GM12878 (cell line): ENCODE measurements at regions not wholly inside any gene's neighbourhood (a gene's known extent, or its start where the extent isn't known, plus 50 kb on each side); places are given as distances from the start of the nearest gene placed in this dataset.

Experiments
- ATAC-seq: fragments of 200-7000 bp; cut with Tn5 transposase; 3 replicates; pipeline ENCODE4 v1.9.1; 2020; ENCODE audit warnings: mild to moderate bottlenecking, moderate library complexity
- BruUV-seq: library from RNA; stranded (reverse); fragments of 400-500 nt; replicated peaks from 2 replicates; lab custom pipeline; 2021; lab: Mats Ljungman, UMichigan
- CTCF ChIA-PET: fragments of 300-600 bp; sonication (Branson Sonifier 250); formaldehyde crosslinking; extraction: SDS; loops from one replicate; lab custom pipeline; 2021; ENCODE audit warnings: inconsistent platforms; lab: Yijun Ruan, JAX
- POLR2A ChIA-PET: fragments of 350-600 bp; formaldehyde crosslinking; extraction: SDS; loops from one replicate; lab custom pipeline; 2021; ENCODE audit warnings: inconsistent platforms; lab: Charles Lee
- RAD21 ChIA-PET: fragments of 300-600 bp; sonication (Branson Sonifier 250); formaldehyde crosslinking; loops from one replicate; lab custom pipeline; 2023; ENCODE audit warnings: antibody characterized with exemption; ENCODE audit not compliant: unreplicated experiment; lab: Charles Lee
- SMC1A ChIA-PET: fragments of 300-600 bp; sonication (Branson Sonifier 250); formaldehyde crosslinking; loops from one replicate; lab custom pipeline; 2023; ENCODE audit not compliant: unreplicated experiment, uncharacterized antibody; lab: Charles Lee
- DNase-seq: peaks from one replicate; pipeline ENCODE4 v3.0.0-alpha.2; 2011; ENCODE audit warnings: low read depth, low spot score
- FAIRE-seq: peaks from 3 replicates; lab custom pipeline; 2011; peaks lifted over from hg19 to GRCh38; lab: Jason Lieb, UNC
- H2AFZ ChIP-seq: 2 replicates; pipeline ENCODE4 v1.6.0; 2011; ENCODE audit warnings: low read depth, low read length, control low read depth; ENCODE audit not compliant: control insufficient read depth
- H3K27ac ChIP-seq: 2 replicates; pipeline ENCODE4 v1.5.1; 2011; ENCODE audit warnings: control low read depth; ENCODE audit not compliant: control insufficient read depth, insufficient read depth
- H3K27me3 ChIP-seq, 2 experiments: replicated peaks in 1 of 2; 2 replicates each; pipeline versions ENCODE4 v1.6.0 to v1.6.1; 2011; ENCODE audit warnings: low read length in 1 of 2; ENCODE audit not compliant: control insufficient read depth in 2 of 2, insufficient read depth in 2 of 2
- H3K36me3 ChIP-seq, 2 experiments: 2 replicates each; pipeline ENCODE4 v1.5.1; 2011; ENCODE audit warnings: low read length in 1 of 2; ENCODE audit not compliant: control insufficient read depth in 2 of 2, insufficient read depth in 2 of 2
- H3K4me1 ChIP-seq: 2 replicates; pipeline ENCODE4 v1.6.1; 2011; ENCODE audit warnings: mild to moderate bottlenecking, low read length, moderate library complexity, mixed read lengths; ENCODE audit not compliant: control insufficient read depth, insufficient read depth
- H3K4me2 ChIP-seq: 2 replicates; pipeline ENCODE4 v1.6.0; 2011; ENCODE audit warnings: control low read depth; ENCODE audit not compliant: control insufficient read depth, insufficient read depth
- H3K4me3 ChIP-seq: fragments of 200-600 bp; sonication (generic); 2 replicates; pipeline ENCODE4 v1.5.1; 2016
- H3K79me2 ChIP-seq: 2 replicates; pipeline ENCODE4 v1.6.0; 2011; ENCODE audit warnings: low read length; ENCODE audit not compliant: control insufficient read depth, insufficient read depth
- H3K9ac ChIP-seq: 2 replicates; pipeline ENCODE4 v1.8.0; 2011; ENCODE audit warnings: low read length, control low read depth, mixed read lengths; ENCODE audit not compliant: control insufficient read depth, insufficient read depth
- H3K9me3 ChIP-seq: replicated peaks from 3 replicates; pipeline ENCODE4 v1.5.1; 2011; ENCODE audit warnings: mild to moderate bottlenecking, low read length; ENCODE audit not compliant: control insufficient read depth, insufficient read depth
- H4K20me1 ChIP-seq: 2 replicates; pipeline ENCODE4 v1.6.0; 2011; ENCODE audit not compliant: control insufficient read depth, insufficient read depth
- GABPA ChIP-seq: IDR thresholded peaks from 2 replicates; pipeline ENCODE4 v1.6.1; 2014; ENCODE audit warnings: antibody characterized with exemption, low read depth, mild to moderate bottlenecking, inconsistent platforms
- HSF1 ChIP-seq: fragments of 150-350 bp; IDR thresholded peaks from 2 replicates; pipeline ENCODE4 v1.6.1; 2014; ENCODE audit warnings: mild to moderate bottlenecking, low read depth, low read length
- IRF4 ChIP-seq: IDR thresholded peaks from 2 replicates; pipeline ENCODE4 v1.6.1; 2011; ENCODE audit warnings: low read depth, low read length
- MTA2 ChIP-seq: fragments of 450-650 bp; IDR thresholded peaks from 2 replicates; pipeline ENCODE4 v1.6.1; 2016; ENCODE audit warnings: low read depth, mild to moderate bottlenecking, moderate library complexity
- NFIC ChIP-seq: IDR thresholded peaks from 2 replicates; pipeline ENCODE4 v1.6.1; 2012; ENCODE audit warnings: low read depth, mild to moderate bottlenecking, inconsistent platforms, low read length, moderate library complexity
- NR2F1 ChIP-seq: fragments of 450-650 bp; conservative IDR thresholded peaks from 2 replicates; pipeline ENCODE4 v1.6.1; 2017; ENCODE audit warnings: mild to moderate bottlenecking
- PAX5 ChIP-seq: IDR thresholded peaks from 2 replicates; pipeline ENCODE4 v1.6.1; 2011; ENCODE audit warnings: low read depth, low read length, borderline replicate concordance
- SP1 ChIP-seq: IDR thresholded peaks from one replicate; pipeline ENCODE4 v1.6.1; 2011; ENCODE audit warnings: low read depth, low read length
- SUPT20H ChIP-seq: IDR thresholded peaks from 2 replicates; pipeline ENCODE4 v1.6.1; 2011; ENCODE audit warnings: low read depth, mild to moderate bottlenecking, low read length, moderate library complexity, borderline replicate concordance; ENCODE audit not compliant: control insufficient read depth
- TARDBP ChIP-seq: IDR thresholded peaks from 2 replicates; pipeline ENCODE4 v1.6.1; 2016; ENCODE audit warnings: borderline replicate concordance
- TCF12 ChIP-seq: IDR thresholded peaks from 2 replicates; pipeline ENCODE4 v1.6.1; 2011; ENCODE audit warnings: low read depth, mild to moderate bottlenecking, low read length
- ZNF24 ChIP-seq: fragments of 450-650 bp; IDR thresholded peaks from 2 replicates; pipeline ENCODE4 v1.6.1; 2017; ENCODE audit warnings: antibody characterized with exemption, mild to moderate bottlenecking
- WGBS: methylation state at CpG from one replicate; pipeline ENCODE4 v1.1.6; 2016; ENCODE audit warnings: low lambda C conversion rate; ENCODE audit not compliant: insufficient replicate concordance, insufficient coverage; ENCODE audit errors: missing lambda C conversion rate; 5-methylcytosine and 5-hydroxymethylcytosine counted together
- in situ Hi-C: fragments of 300-500 bp; cut with MboI; formaldehyde crosslinking; loops from 9 replicates; pipeline ENCODE4 v1.14.3; 2018; ENCODE audit warnings: mixed read lengths
- intact Hi-C: fragments of 100-400 bp; cut with micrococcal nuclease; formaldehyde crosslinking; loops from one replicate; pipeline ENCODE4 v1.14.2; 2022; ENCODE audit not compliant: unreplicated experiment

GRCh38 chr13:90116121-90116520 lies 1231.4 kb upstream of the MIR17HG start:
- Histone ChIP-seq H3K36me3 (no peaks in the 10 kb centered on the region), H3K4me3 (no peak overlapping the region), H3K27me3 (no peaks in the 10 kb centered on the region), H3K4me1 (no peaks in the 10 kb centered on the region), H3K4me2 (no peak overlapping the region), H2AFZ (no peak overlapping the region), H3K27ac (no peak overlapping the region), H3K9me3 (no peaks in the 10 kb centered on the region), H3K9ac (no peak overlapping the region), H4K20me1 (no peaks in the 10 kb centered on the region), H3K79me2 (no peaks in the 10 kb centered on the region)
- ChIA-PET SMC1A (interaction anchor here (1.7 kb wide), 1 partner anchor 30 kb away, joined by 3 read pairs; no protein-coding TSS in a partner anchor), RAD21 (no interaction called here), CTCF (no interaction called here), POLR2A (no interaction called here)
- FAIRE-seq, result no peak
- ATAC-seq, result no peak
- BruUV-seq, result no TSS peak
- in situ Hi-C loops, result no loop called here
- no peak for DNase-seq
- intact Hi-C loops, result no loop called here
- TF ChIP-seq SP1 (no peak), GABPA (no peak), TARDBP (no peak), SUPT20H (no peak), IRF4 (no peak), NR2F1 (no peak), ZNF24 (no peak)

- SMC1A ChIA-PET, result no interaction called here
- Histone ChIP-seq H3K27me3 (no peaks in the 10 kb centered on the region), H2AFZ (no peak overlapping the region), H3K9me3 (no peaks in the 10 kb centered on the region), H3K36me3 (no peaks in the 10 kb centered on the region), H3K9ac (no peak overlapping the region), H3K27ac (no peak overlapping the region), H3K79me2 (no peaks in the 10 kb centered on the region), H4K20me1 (no peaks in the 10 kb centered on the region), H3K4me2 (no peak overlapping the region), H3K4me3 (no peak overlapping the region), H3K4me1 (no peaks in the 10 kb centered on the region)
- in situ Hi-C loops (no loop called here), intact Hi-C loops (no loop called here)
- DNase-seq, result no peak
- no peak for ATAC-seq
- POLR2A ChIA-PET, result no interaction called here
- TF ChIP-seq HSF1 (no peak), TCF12 (no peak), NFIC (no peak), MTA2 (no peak), PAX5 (no peak)
- no TSS peak for BruUV-seq
- FAIRE-seq, result no peak
- RAD21 ChIA-PET, result no interaction called here
- CTCF ChIA-PET, result no interaction called here
- WGBS, result 46% methylated on average over 6 of the region's 6 CpGs
These were observed 1228.9 kb upstream of the MIR17HG start for GRCh38 chr13:90118467-90119071.
